ENCODE measurements at regions not wholly inside any gene's neighbourhood (a gene's known extent, or its start where the extent isn't known, plus 50 kb on each side); places are given as distances from the start of the nearest gene placed in this dataset.

DNA sequence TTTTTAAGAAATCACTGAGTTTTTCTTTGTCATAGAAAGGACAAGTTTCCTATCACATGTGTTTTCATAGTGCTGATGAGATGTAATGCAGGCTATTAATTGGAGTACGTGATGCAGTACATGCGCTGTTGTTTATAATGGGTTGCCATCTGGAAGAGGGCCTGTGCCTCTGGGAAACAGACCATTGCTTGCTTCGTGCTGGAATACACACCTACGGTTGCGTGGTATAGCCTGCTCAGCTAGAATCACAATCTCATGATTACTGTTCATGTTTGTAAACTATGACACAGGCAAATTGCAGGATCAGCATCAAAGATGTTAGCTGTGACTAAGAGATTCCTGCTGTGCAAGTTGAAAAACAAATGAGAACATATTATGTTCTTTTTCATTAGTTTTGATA is 107.2 kb upstream of the STEAP1B start:
- H3K27ac Mint-ChIP-seq: no peak overlapping the region

DNA sequence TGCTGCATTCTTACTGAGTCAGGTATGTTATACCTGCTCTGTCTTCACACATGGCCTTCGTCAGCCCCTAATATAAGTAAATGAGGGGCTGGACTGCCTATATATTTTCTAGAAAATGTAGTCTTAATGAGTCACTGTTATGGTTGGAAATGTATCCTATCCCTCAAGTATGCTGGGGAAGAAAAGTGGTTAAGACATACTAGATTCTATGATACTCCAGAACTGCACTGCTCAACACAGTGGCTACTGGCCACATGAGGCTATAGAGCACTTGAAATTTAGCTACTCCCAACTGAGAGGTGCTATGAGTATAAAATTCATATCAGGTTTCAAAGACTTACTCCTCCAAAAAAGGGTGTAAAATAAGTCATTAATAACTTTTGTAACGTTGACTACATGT is 104.3 kb upstream of the STEAP1B start:
- peaks cover 22% of the 10 kb centered on the region for H3K27me3 Mint-ChIP-seq
- DNase-seq: no peak
- H3K27ac Mint-ChIP-seq: no peak overlapping the region
- no peaks in the 10 kb centered on the region for H3K36me3 Mint-ChIP-seq (ENCODE audit: low read depth)
- ATAC-seq: no peak
- no peaks in the 10 kb centered on the region for H3K4me1 Mint-ChIP-seq
- no peak overlapping the region for H3K4me3 Mint-ChIP-seq
- H3K9me3 ChIP-seq (ENCODE audit: control insufficient read depth, low read length, poor library complexity, severe bottlenecking): no peaks in the 10 kb centered on the region

More for the DNA sequence above, 107.2 kb upstream of the STEAP1B start:
- Mint-ChIP-seq H3K27me3 (peaks cover 19% of the 10 kb centered on the region), H3K4me3 (no peak overlapping the region), H3K36me3 (ENCODE audit: low read depth) (peaks cover 5% of the 10 kb centered on the region), H3K4me1 (no peaks in the 10 kb centered on the region)
- H3K9me3 ChIP-seq (ENCODE audit: control insufficient read depth, low read length, poor library complexity, severe bottlenecking): no peaks in the 10 kb centered on the region
- DNase-seq: no peak
- ATAC-seq: no peak

DNA sequence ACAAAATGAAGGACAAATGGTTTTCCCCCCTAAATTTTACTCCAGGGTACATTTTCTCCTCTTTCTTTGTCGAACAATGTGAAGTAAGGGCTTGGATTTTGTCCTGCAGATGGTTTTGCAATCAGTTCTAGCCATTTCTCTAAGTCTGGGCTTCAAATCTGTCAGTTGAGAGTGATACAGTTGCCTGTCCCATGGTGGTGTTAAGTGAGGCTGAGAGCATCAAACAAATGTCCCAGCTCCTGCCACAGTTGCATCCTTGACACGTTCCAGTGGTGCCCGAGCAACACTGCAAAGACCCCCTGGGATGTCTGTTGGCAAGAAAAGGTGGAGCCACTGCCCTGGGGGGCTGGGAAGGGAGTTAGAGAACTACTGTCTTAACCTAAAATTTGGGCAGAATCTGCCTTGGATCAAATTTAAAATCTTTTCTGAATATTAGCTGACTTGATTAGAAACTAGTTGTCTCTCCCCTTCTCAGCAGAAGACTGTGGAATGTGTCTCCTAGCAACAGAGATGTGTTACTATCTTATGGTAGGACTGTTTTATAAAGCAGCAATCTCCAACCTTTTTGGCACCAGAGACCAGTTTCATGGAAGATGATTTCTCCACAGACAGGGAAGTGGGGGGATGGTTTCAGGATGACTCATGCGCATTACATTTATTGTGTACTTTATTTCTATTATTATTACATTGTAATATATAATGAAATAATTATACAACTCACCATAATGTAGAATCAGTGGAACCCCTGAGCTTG is 102.0 kb upstream of the STEAP1B start:
- no peaks in the 10 kb centered on the region for H3K9me3 ChIP-seq (ENCODE audit: control insufficient read depth, low read length, poor library complexity, severe bottlenecking)
- no peak for DNase-seq
- no peaks in the 10 kb centered on the region for H3K4me1 Mint-ChIP-seq
- H3K27ac Mint-ChIP-seq: no peak overlapping the region
- no peak overlapping the region for H3K4me3 Mint-ChIP-seq
- ATAC-seq: no peak
- no peaks in the 10 kb centered on the region for H3K36me3 Mint-ChIP-seq (ENCODE audit: low read depth)
- peaks cover 33% of the 10 kb centered on the region for H3K27me3 Mint-ChIP-seq

DNA sequence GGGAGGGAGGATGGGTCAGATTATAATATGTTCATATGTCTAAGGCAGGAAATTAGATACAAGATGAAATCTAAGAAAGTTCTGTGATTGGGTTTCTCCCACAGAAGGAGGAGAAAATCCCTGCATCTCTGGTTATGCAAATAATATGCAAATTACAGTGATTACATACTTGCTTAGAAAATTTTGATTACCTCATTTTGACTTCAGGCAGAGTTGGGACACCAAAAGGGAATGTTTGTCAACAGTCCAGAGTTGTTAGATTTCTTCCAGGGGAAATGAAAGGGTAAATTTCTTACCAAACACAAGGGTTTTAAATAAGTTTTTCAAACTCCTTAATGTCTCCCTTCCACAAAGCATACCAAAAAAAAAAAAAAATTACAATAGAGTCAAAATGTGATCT is 101.4 kb upstream of the STEAP1B start:
- H3K27ac Mint-ChIP-seq: no peak overlapping the region
- H3K9me3 ChIP-seq (ENCODE audit: control insufficient read depth, low read length, poor library complexity, severe bottlenecking): no peaks in the 10 kb centered on the region
- peaks cover 33% of the 10 kb centered on the region for H3K27me3 Mint-ChIP-seq
- DNase-seq (no peak), ATAC-seq (no peak)
- no peaks in the 10 kb centered on the region for H3K36me3 Mint-ChIP-seq (ENCODE audit: low read depth)
- no peaks in the 10 kb centered on the region for H3K4me1 Mint-ChIP-seq
- no peak overlapping the region for H3K4me3 Mint-ChIP-seq

DNA sequence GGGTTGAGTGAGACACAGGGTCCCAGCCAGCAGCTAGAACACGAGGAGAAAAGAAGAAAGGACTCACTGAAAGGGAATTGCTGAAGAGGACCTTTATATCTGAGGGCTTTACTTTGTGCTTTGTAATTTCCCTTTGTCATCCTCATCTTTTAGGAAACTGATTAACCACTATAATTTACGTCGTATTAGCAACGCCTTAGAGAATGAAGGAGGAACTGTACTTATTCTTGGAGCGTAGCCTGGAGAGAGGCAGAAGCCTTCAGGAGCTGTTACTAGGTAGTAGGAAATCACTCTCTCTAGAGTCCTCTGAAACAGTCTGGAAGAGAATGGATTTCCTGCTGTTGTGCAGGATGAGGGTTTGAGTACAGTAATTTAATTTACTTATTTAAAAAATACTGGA is 101.0 kb upstream of the STEAP1B start:
- no peaks in the 10 kb centered on the region for H3K9me3 ChIP-seq (ENCODE audit: control insufficient read depth, low read length, poor library complexity, severe bottlenecking)
- ATAC-seq (no peak), DNase-seq (no peak)
- Mint-ChIP-seq H3K4me1 (no peaks in the 10 kb centered on the region), H3K27me3 (peaks cover 33% of the 10 kb centered on the region), H3K36me3 (ENCODE audit: low read depth) (no peaks in the 10 kb centered on the region), H3K4me3 (no peak overlapping the region), H3K27ac (no peak overlapping the region)

DNA sequence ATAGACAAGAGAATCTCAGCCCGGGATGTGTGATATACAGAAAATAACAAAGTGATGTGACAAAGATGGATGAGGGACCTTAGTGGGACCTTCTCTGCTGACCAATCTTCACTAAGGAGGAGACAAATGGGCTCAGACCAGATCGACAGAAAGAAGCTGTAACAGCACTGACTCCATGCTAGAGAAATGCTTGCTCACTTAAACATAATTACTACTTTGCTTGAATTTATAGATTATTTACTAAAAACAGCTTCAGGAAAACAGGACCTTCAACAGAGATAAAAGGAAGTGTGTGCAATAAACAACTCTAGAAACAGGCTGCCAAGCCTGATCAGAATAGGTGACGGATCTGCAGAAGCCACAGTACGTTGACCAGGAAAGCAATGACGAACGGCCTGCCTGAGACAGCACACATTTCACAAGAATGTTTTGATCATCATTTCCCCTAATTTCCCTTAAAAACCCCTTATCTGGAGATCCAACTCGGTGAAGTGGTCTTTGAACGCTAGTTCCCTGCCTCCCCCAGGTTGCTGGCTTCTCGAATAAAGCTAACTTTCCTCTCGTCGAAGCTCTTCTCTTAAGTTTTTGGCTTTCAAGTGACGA is 98.4 kb upstream of the STEAP1B start:
- peaks cover 4% of the 10 kb centered on the region for H3K36me3 Mint-ChIP-seq (ENCODE audit: low read depth)
- H3K27me3 Mint-ChIP-seq: peaks cover 41% of the 10 kb centered on the region
- H3K4me1 Mint-ChIP-seq: no peaks in the 10 kb centered on the region

DNA sequence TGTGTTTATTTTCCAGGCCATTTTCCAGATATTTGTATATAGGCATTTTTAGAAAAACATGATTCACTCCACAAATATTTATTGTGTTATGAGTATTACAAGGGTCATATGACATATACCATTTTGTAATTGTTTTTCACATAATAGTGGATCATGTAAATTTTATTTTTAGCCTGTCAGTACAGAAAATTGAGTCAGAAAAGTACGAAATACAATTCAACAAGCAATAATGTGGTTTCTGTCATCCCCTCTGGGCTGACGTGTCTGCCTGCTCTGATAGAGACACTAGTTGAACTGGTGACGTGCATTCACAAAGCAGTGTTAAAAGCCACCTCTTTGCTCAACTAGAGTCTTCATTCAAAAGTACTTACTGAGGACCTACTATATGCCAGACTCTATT is 97.9 kb upstream of the STEAP1B start:
- H3K36me3 Mint-ChIP-seq (ENCODE audit: low read depth): peaks cover 4% of the 10 kb centered on the region
- H3K9me3 ChIP-seq (ENCODE audit: control insufficient read depth, low read length, poor library complexity, severe bottlenecking): no peaks in the 10 kb centered on the region
- DNase-seq (no peak), ATAC-seq (no peak)
- no peak overlapping the region for H3K4me3 Mint-ChIP-seq
- H3K27me3 Mint-ChIP-seq: peaks cover 38% of the 10 kb centered on the region
- H3K27ac Mint-ChIP-seq: no peak overlapping the region
- H3K4me1 Mint-ChIP-seq: no peaks in the 10 kb centered on the region

More for the DNA sequence above, 98.4 kb upstream of the STEAP1B start:
- no peaks in the 10 kb centered on the region for H3K9me3 ChIP-seq (ENCODE audit: control insufficient read depth, low read length, poor library complexity, severe bottlenecking)
- ATAC-seq (no peak), DNase-seq (no peak)
- no peak overlapping the region for H3K4me3 Mint-ChIP-seq
- no peak overlapping the region for H3K27ac Mint-ChIP-seq

DNA sequence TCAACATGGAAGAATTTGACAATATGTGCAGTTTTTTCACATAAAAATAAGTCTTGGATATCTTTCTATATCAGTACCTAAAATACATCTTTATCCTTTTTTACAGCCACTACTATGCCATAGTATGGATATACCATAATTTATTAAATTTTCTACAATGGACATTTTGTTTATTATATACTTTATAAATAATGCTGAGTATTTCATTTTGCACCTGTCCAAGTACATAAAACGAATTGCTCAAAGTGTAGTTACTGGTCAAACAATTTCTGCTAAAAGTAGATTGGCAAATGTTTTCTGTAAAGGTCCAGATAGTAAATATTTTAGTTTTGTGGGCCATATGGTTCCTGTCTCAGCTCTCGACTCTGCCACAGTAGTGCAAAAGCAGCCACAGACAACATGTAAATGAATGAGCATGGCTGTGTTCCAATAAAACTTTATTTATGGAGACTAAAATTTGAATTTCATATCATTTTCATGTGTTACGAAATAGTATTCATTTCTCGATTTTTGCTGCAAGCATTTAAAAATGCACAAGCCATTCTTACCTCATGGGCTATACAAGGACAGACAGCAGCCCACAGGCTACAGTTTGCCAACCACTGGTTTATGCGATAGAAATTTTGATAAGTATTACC is 96.9 kb upstream of the STEAP1B start:
- H3K36me3 Mint-ChIP-seq (ENCODE audit: low read depth): peaks cover 4% of the 10 kb centered on the region
- H3K4me1 Mint-ChIP-seq: no peaks in the 10 kb centered on the region
- DNase-seq (no peak), ATAC-seq (no peak)
- no peaks in the 10 kb centered on the region for H3K9me3 ChIP-seq (ENCODE audit: control insufficient read depth, low read length, poor library complexity, severe bottlenecking)
- H3K27ac Mint-ChIP-seq: no peak overlapping the region
- H3K27me3 Mint-ChIP-seq: peaks cover 38% of the 10 kb centered on the region
- no peak overlapping the region for H3K4me3 Mint-ChIP-seq

DNA sequence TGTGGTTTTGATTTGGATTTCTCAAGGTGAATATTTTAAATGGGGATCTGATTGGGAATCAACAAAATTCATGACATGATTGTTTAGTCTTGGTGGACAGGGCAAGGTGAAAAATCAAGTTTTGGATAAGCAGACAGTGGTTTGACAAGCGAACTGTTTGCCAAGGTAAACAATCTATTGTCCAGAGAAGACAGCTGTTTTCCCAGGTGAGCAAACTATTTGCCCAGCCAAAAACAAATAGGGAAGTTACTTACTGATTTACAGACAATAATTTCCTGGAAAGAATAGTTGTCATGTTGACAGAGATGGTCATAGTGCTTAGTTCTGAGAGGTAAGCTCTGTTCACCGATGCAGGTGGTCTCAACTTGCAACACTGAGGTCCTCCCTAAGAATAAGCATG is 94.0 kb upstream of the STEAP1B start:
- no peak for ATAC-seq
- Mint-ChIP-seq H3K27me3 (peaks cover 42% of the 10 kb centered on the region), H3K4me3 (no peak overlapping the region)

DNA sequence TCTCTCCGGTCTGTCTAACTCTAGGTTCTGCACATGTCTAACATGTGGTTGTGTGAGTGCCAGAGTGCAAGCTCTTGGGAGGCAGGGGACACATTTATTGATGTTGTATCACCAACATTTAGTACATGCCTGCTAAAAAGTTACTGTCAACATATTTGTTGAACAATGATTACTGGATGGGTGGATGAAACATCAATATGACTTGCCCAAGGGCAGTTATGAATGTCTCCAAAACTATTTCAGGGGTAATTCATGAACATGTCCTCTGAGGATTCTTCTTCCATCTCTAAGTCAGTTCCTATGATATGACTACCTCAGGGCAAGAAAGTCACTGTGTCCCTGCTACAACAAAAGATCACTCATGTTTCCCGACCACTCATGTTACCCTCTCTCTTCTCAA is 91.3 kb upstream of the STEAP1B start:
- Mint-ChIP-seq H3K36me3 (ENCODE audit: low read depth) (peaks cover 4% of the 10 kb centered on the region), H3K4me1 (peaks cover 6% of the 10 kb centered on the region), H3K27me3 (peaks cover 31% of the 10 kb centered on the region), H3K4me3 (no peak overlapping the region), H3K27ac (no peak overlapping the region)
- H3K9me3 ChIP-seq (ENCODE audit: control insufficient read depth, low read length, poor library complexity, severe bottlenecking): no peaks in the 10 kb centered on the region
- ATAC-seq (no peak), DNase-seq (no peak)

More for the DNA sequence above, 94.0 kb upstream of the STEAP1B start:
- Mint-ChIP-seq H3K4me1 (no peaks in the 10 kb centered on the region), H3K27ac (no peak overlapping the region), H3K36me3 (ENCODE audit: low read depth) (peaks cover 4% of the 10 kb centered on the region)
- no peaks in the 10 kb centered on the region for H3K9me3 ChIP-seq (ENCODE audit: control insufficient read depth, low read length, poor library complexity, severe bottlenecking)
- DNase-seq: no peak

DNA sequence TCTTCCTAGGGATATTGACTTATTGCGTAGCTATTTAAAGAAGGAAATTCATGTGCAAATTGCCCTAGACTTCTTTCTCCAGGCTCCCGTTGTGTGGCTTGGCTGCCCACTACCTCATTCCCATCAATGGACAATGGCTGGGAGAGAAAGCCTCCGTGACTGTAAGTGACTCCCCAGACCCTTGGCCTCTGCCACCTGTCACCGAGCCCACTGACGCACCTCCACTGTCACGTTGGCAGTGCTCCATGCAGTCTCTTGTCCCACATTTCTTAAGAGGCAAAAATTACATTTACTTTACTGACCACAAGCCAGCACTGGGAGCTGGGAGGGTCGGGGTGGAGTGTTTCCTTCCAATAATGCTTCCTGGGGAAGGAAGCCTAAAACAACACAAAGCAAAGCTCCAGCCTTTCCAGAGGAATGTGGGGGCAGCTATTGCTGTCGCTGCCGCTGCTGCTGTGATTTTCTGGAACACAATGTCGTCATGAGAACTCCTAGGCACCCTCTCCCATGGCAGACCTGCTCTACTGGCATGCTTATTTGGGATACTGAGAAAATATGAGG is 89.7 kb upstream of the STEAP1B start:
- ATAC-seq: no peak
- Mint-ChIP-seq H3K36me3 (ENCODE audit: low read depth) (no peaks in the 10 kb centered on the region), H3K4me1 (peaks cover 6% of the 10 kb centered on the region), H3K4me3 (no peak overlapping the region), H3K27ac (no peak overlapping the region), H3K27me3 (peaks cover 20% of the 10 kb centered on the region)
- no peaks in the 10 kb centered on the region for H3K9me3 ChIP-seq (ENCODE audit: control insufficient read depth, low read length, poor library complexity, severe bottlenecking)
- DNase-seq: no peak

DNA sequence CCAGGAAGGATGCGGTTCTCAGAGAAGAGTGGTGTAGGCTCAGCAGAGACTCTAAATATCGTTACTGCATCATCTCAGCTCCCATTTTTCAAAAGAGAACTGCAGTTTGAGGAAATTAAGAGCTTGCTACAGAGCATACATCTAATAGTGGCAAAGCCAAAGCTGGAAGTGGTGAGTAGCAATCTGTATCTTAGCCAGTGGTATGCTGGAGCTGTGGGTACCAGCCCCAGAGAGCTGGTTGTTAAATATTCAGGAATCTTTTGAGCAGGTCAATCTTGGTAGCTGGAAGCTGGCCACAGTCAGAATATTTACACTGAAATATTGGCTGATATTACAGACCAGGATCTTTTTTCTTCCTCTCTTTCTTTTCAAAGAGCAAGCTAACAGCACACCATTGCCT is 88.4 kb upstream of the STEAP1B start:
- DNase-seq: no peak
- Mint-ChIP-seq H3K27ac (no peak overlapping the region), H3K27me3 (peaks cover 17% of the 10 kb centered on the region)

DNA sequence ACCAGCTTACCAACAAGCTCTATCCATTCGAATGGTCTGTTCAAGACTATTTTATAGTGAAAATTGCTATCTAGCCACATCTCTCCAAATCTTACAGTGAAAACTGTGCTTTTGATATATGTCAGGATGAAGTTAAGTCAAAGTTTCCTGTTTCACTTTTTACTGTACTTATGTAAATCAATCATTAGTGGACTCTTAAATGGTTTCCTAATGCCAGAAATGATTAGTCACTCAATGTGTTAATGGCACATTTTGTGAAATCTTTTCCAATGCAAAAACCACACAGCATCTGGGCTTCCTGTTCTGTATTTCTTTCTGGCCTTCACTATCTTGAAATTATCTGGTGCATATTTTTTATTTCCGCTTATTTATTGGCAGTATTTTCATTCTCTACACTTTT is 87.3 kb upstream of the STEAP1B start:
- DNase-seq (no peak), ATAC-seq (no peak)
- Mint-ChIP-seq H3K4me1 (peaks cover 6% of the 10 kb centered on the region), H3K27ac (no peak overlapping the region), H3K36me3 (ENCODE audit: low read depth) (no peaks in the 10 kb centered on the region), H3K27me3 (peaks cover 22% of the 10 kb centered on the region), H3K4me3 (peak overlapping the region; percentile 28)
- no peaks in the 10 kb centered on the region for H3K9me3 ChIP-seq (ENCODE audit: control insufficient read depth, low read length, poor library complexity, severe bottlenecking)

More for the DNA sequence above, 88.4 kb upstream of the STEAP1B start:
- Mint-ChIP-seq H3K36me3 (ENCODE audit: low read depth) (no peaks in the 10 kb centered on the region), H3K4me3 (no peak overlapping the region), H3K4me1 (peaks cover 6% of the 10 kb centered on the region)
- H3K9me3 ChIP-seq (ENCODE audit: control insufficient read depth, low read length, poor library complexity, severe bottlenecking): no peaks in the 10 kb centered on the region
- ATAC-seq: no peak
